T-cell (primary cell): ENCODE measurements at regions not wholly inside any gene's neighbourhood (a gene's known extent, or its start where the extent isn't known, plus 50 kb on each side); places are given as distances from the start of the nearest gene placed in this dataset.
A peak's percentile ranks its signal among the peaks of the same experiment; 100 is the strongest.

Source experiments
- ATAC-seq, 4 experiments: fragments of 200-7000 bp in 3 of 4; fragments of 150-1000 bp in 1 of 4; cut with Tn5 transposase; replicated peaks in 1 of 4; 1 replicate in 3 of 4; 2 replicates in 1 of 4; pipeline ENCODE4 v1.10.0; 2021; ENCODE audit warnings: moderate library complexity in 3 of 4, mild to moderate bottlenecking in 2 of 4, moderate number of reproducible peaks in 1 of 4
- CTCF ChIA-PET, 2 donors: fragments of 300-600 bp; sonication (Branson Sonifier 250); formaldehyde crosslinking; loops; one replicate each; lab custom pipeline; 2022; ENCODE audit warnings: antibody characterized with exemption in 2 of 2; lab: Charles Lee
- POLR2A ChIA-PET, 2 donors: fragments of 300-600 bp; sonication (Branson Sonifier 250); formaldehyde crosslinking; loops; one replicate each; lab custom pipeline; 2022; ENCODE audit warnings: antibody characterized with exemption in 2 of 2; lab: Charles Lee
- DNase-seq, 35 experiments: peaks; one replicate each; pipeline versions ENCODE4 v3.0.0 to v3.0.0-alpha.2; 2013 to 2023
- H3K27ac ChIP-seq: one replicate; pipeline ENCODE4 v1.5.1; 2013; ENCODE audit warnings: low read length
- H3K27me3 ChIP-seq, 2 experiments: replicated peaks in 1 of 2; 1 replicate in 1 of 2; 2 replicates in 1 of 2; pipeline versions ENCODE4 v1.6.1 to v1.7.0; 2013; ENCODE audit warnings: low read length in 1 of 2, mixed read lengths in 1 of 2; ENCODE audit not compliant: control insufficient read depth in 2 of 2, insufficient read depth in 2 of 2; ENCODE audit errors: extremely low read depth in 1 of 2
- H3K36me3 ChIP-seq, 2 donors: 1 replicate in 1 of 2; 2 replicates in 1 of 2; pipeline versions ENCODE4 v1.6.1 to v1.7.0; 2013; ENCODE audit warnings: low read length in 1 of 2; ENCODE audit not compliant: control insufficient read depth in 2 of 2, insufficient read depth in 1 of 2; ENCODE audit errors: extremely low read depth in 1 of 2
- H3K4me1 ChIP-seq, 2 experiments: 1 replicate in 1 of 2; 2 replicates in 1 of 2; pipeline versions ENCODE4 v1.6.1 to v1.7.0; 2013; ENCODE audit warnings: low read length in 2 of 2, mixed read lengths in 1 of 2; ENCODE audit not compliant: insufficient read depth in 2 of 2, control insufficient read depth in 1 of 2; ENCODE audit errors: extremely low read depth in 1 of 2
- H3K4me3 ChIP-seq, 2 donors: 1 replicate in 1 of 2; 2 replicates in 1 of 2; pipeline versions ENCODE4 v1.5.1 to v1.7.0; 2013; ENCODE audit warnings: mild to moderate bottlenecking in 2 of 2, low read length in 1 of 2, moderate library complexity in 1 of 2; ENCODE audit not compliant: control insufficient read depth in 1 of 2; ENCODE audit errors: extremely low read depth in 1 of 2
- H3K9me3 ChIP-seq: 2 replicates; pipeline ENCODE4 v1.7.0; 2013
- H3K27ac Mint-ChIP-seq, 2 donors: one replicate each; pipeline ENCODE4 v1.8.0; 2020 to 2021; ENCODE audit warnings: mild to moderate bottlenecking in 2 of 2, mixed read lengths in 2 of 2
- H3K27me3 Mint-ChIP-seq, 2 donors: one replicate each; pipeline ENCODE4 v1.8.0; 2021 to 2022; ENCODE audit warnings: mixed read lengths in 2 of 2
- H3K36me3 Mint-ChIP-seq: one replicate; pipeline ENCODE4 v1.8.0; 2021; ENCODE audit warnings: mixed read lengths
- H3K4me1 Mint-ChIP-seq, 3 donors: one replicate each; pipeline ENCODE4 v1.8.0; 2020 to 2022; ENCODE audit warnings: mixed read lengths in 3 of 3, mild to moderate bottlenecking in 1 of 3
- H3K4me3 Mint-ChIP-seq, 3 donors: one replicate each; pipeline ENCODE4 v1.8.0; 2020 to 2022; ENCODE audit warnings: mild to moderate bottlenecking in 3 of 3, mixed read lengths in 3 of 3, moderate library complexity in 3 of 3
- H3K9me3 Mint-ChIP-seq, 3 donors: one replicate each; pipeline ENCODE4 v1.8.0; 2020 to 2022; ENCODE audit warnings: mixed read lengths in 3 of 3
- WGBS: methylation state at CpG from one replicate; pipeline ENCODE4 v1.1.5; 2013; ENCODE audit warnings: missing lambda C conversion rate; ENCODE audit not compliant: insufficient coverage; 5-methylcytosine and 5-hydroxymethylcytosine counted together

GRCh38 chr3:144106970-144107369 lies 135.3 kb downstream of the DIPK2A start:
- no peak overlapping the region for H3K4me3 Mint-ChIP-seq
- 43% methylated on average over 1 of the region's 3 CpGs for WGBS
- POLR2A ChIA-PET = no interaction called here
- H3K4me1 ChIP-seq = no peaks in the 10 kb centered on the region
- no peak overlapping the region for H3K27ac Mint-ChIP-seq
- H3K27ac ChIP-seq = no peak overlapping the region
- H3K36me3 ChIP-seq = no peaks in the 10 kb centered on the region
- DNase-seq (no peak), ATAC-seq (no peak)
- H3K4me3 ChIP-seq = no peak overlapping the region
- no peaks in the 10 kb centered on the region for H3K9me3 ChIP-seq
- no peaks in the 10 kb centered on the region for H3K36me3 Mint-ChIP-seq
- H3K4me1 Mint-ChIP-seq = peaks cover 0 to 8% (median 0%) of the 10 kb centered on the region in 3 donors
- H3K27me3 ChIP-seq = no peaks in the 10 kb centered on the region
- H3K9me3 Mint-ChIP-seq = no peaks in the 10 kb centered on the region
- CTCF ChIA-PET = no interaction called here
- H3K27me3 Mint-ChIP-seq = peaks cover 0 to 4% of the 10 kb centered on the region in 2 donors

- Histone ChIP-seq H3K27me3 (no peaks in the 10 kb centered on the region), H3K4me1 (no peaks in the 10 kb centered on the region), H3K36me3 (no peaks in the 10 kb centered on the region), H3K4me3 (no peak overlapping the region), H3K27ac (no peak overlapping the region), H3K9me3 (no peaks in the 10 kb centered on the region)
- ATAC-seq = no peak
- POLR2A ChIA-PET = no interaction called here
- no peak for DNase-seq
- Mint-ChIP-seq H3K4me3 (no peak overlapping the region), H3K27me3 (peaks cover 4 to 7% of the 10 kb centered on the region in 2 donors), H3K9me3 (no peaks in the 10 kb centered on the region), H3K27ac (no peak overlapping the region), H3K4me1 (peaks cover 0 to 8% (median 0%) of the 10 kb centered on the region in 3 donors), H3K36me3 (no peaks in the 10 kb centered on the region)
- CTCF ChIA-PET = no interaction called here
- WGBS = no CpG with 5 or more reads among the region's 1 CpG
Observed at GRCh38 chr3:144107923-144108322, 136.3 kb downstream of the DIPK2A start.

GRCh38 chr3:144109944-144110343 lies 138.3 kb downstream of the DIPK2A start:
- Histone ChIP-seq H3K9me3 (no peaks in the 10 kb centered on the region), H3K36me3 (no peaks in the 10 kb centered on the region), H3K4me3 (no peak overlapping the region), H3K4me1 (no peaks in the 10 kb centered on the region), H3K27me3 (no peaks in the 10 kb centered on the region), H3K27ac (no peak overlapping the region)
- Mint-ChIP-seq H3K27me3 (peaks cover 7 to 8% of the 10 kb centered on the region in 2 donors), H3K4me3 (no peak overlapping the region), H3K36me3 (no peaks in the 10 kb centered on the region), H3K27ac (no peak overlapping the region), H3K4me1 (peaks cover 0 to 8% (median 0%) of the 10 kb centered on the region in 3 donors), H3K9me3 (no peaks in the 10 kb centered on the region)
- POLR2A ChIA-PET = no interaction called here
- DNase-seq (peak in 1 of 35 experiments; percentile 42), ATAC-seq (peak in 1 of 4 experiments; percentile 32)
- 58% methylated on average over 2 of the region's 3 CpGs for WGBS
- CTCF ChIA-PET = no interaction called here

GRCh38 chr3:144112036-144112435 lies 140.4 kb downstream of the DIPK2A start:
- no peaks in the 10 kb centered on the region for H3K9me3 Mint-ChIP-seq
- Histone ChIP-seq H3K27ac (no peak overlapping the region), H3K36me3 (no peaks in the 10 kb centered on the region), H3K9me3 (no peaks in the 10 kb centered on the region), H3K4me1 (no peaks in the 10 kb centered on the region), H3K4me3 (no peak overlapping the region), H3K27me3 (no peaks in the 10 kb centered on the region)
- ATAC-seq = no peak
- H3K4me1 Mint-ChIP-seq = peaks cover 0 to 8% (median 0%) of the 10 kb centered on the region in 3 donors
- DNase-seq = no peak
- no peak overlapping the region for H3K4me3 Mint-ChIP-seq
- WGBS = no CpG with 5 or more reads among the region's 2 CpGs
- POLR2A ChIA-PET = no interaction called here
- CTCF ChIA-PET = no interaction called here
- no peaks in the 10 kb centered on the region for H3K36me3 Mint-ChIP-seq
- H3K27ac Mint-ChIP-seq = no peak overlapping the region
- peaks cover 11 to 16% of the 10 kb centered on the region in 2 donors for H3K27me3 Mint-ChIP-seq

- H3K4me3 ChIP-seq = no peak overlapping the region
- ChIA-PET POLR2A (no interaction called here), CTCF (no interaction called here)
- Mint-ChIP-seq H3K4me1 (peaks cover 0 to 8% (median 0%) of the 10 kb centered on the region in 3 donors), H3K36me3 (no peaks in the 10 kb centered on the region), H3K27me3 (peaks cover 10 to 16% of the 10 kb centered on the region in 2 donors), H3K9me3 (no peaks in the 10 kb centered on the region), H3K4me3 (no peak overlapping the region), H3K27ac (no peak overlapping the region)
- 94% methylated on average over 3 of the region's 3 CpGs for WGBS
- H3K9me3 ChIP-seq = no peaks in the 10 kb centered on the region
- DNase-seq (no peak), ATAC-seq (no peak)
- H3K36me3 ChIP-seq = no peaks in the 10 kb centered on the region
- H3K4me1 ChIP-seq = no peaks in the 10 kb centered on the region
- no peak overlapping the region for H3K27ac ChIP-seq
- H3K27me3 ChIP-seq = no peaks in the 10 kb centered on the region
Observed at GRCh38 chr3:144112437-144112836, 140.8 kb downstream of the DIPK2A start.

- ChIA-PET CTCF (no interaction called here), POLR2A (interaction anchor here in 1 of 2 donors (0.6 kb wide), 1 partner anchor 84 kb away, joined by 3 read pairs; no protein-coding TSS in a partner anchor)
- no peaks in the 10 kb centered on the region for H3K36me3 Mint-ChIP-seq
- H3K4me3 Mint-ChIP-seq = no peak overlapping the region
- H3K27me3 Mint-ChIP-seq = peaks cover 12 to 16% of the 10 kb centered on the region in 2 donors
- H3K9me3 ChIP-seq = no peaks in the 10 kb centered on the region
- DNase-seq (no peak), ATAC-seq (no peak)
- no peak overlapping the region for H3K27ac Mint-ChIP-seq
- H3K4me1 Mint-ChIP-seq = peaks cover 0 to 5% (median 0%) of the 10 kb centered on the region in 3 donors
- no peaks in the 10 kb centered on the region for H3K9me3 Mint-ChIP-seq
- H3K4me3 ChIP-seq = no peak overlapping the region
- H3K36me3 ChIP-seq = no peaks in the 10 kb centered on the region
- 80% methylated on average over 1 of the region's 2 CpGs for WGBS
- H3K27me3 ChIP-seq = no peaks in the 10 kb centered on the region
- no peak overlapping the region for H3K27ac ChIP-seq
- H3K4me1 ChIP-seq = no peaks in the 10 kb centered on the region
Observed at GRCh38 chr3:144114767-144115166, 143.1 kb downstream of the DIPK2A start.

- no peaks in the 10 kb centered on the region for H3K36me3 Mint-ChIP-seq
- no CpG with 5 or more reads among the region's 1 CpG for WGBS
- DNase-seq (no peak), ATAC-seq (no peak)
- Histone ChIP-seq H3K27ac (no peak overlapping the region), H3K4me1 (no peaks in the 10 kb centered on the region), H3K27me3 (no peaks in the 10 kb centered on the region), H3K4me3 (no peak overlapping the region), H3K9me3 (no peaks in the 10 kb centered on the region), H3K36me3 (no peaks in the 10 kb centered on the region)
- no peak overlapping the region for H3K27ac Mint-ChIP-seq
- H3K27me3 Mint-ChIP-seq = peaks cover 11 to 13% of the 10 kb centered on the region in 2 donors
- H3K9me3 Mint-ChIP-seq = no peaks in the 10 kb centered on the region
- ChIA-PET CTCF (no interaction called here), POLR2A (no interaction called here)
- H3K4me1 Mint-ChIP-seq = no peaks in the 10 kb centered on the region
- no peak overlapping the region for H3K4me3 Mint-ChIP-seq
Observed at GRCh38 chr3:144119633-144120032, 148.0 kb downstream of the DIPK2A start.
